ENCODE measurements at regions not wholly inside any gene's neighbourhood (a gene's known extent, or its start where the extent isn't known, plus 50 kb on each side); places are given as distances from the start of the nearest gene placed in this dataset.
A peak's percentile ranks its signal among the peaks of the same experiment; 100 is the strongest.

- DNase-seq = peak; percentile 59
These were observed 164.8 kb downstream of the HAPSTR1 start for GRCh38 chr16:9256196-9256595.

GRCh38 chr16:9257843-9258242 lies 166.4 kb downstream of the HAPSTR1 start:
- DNase-seq = no peak

- peak; percentile 38 for DNase-seq
These were observed 167.1 kb downstream of the HAPSTR1 start for GRCh38 chr16:9258423-9259051.

GRCh38 chr16:9259914-9260608 lies 168.6 kb downstream of the HAPSTR1 start:
- no peak for DNase-seq

- DNase-seq = no peak
These were observed 169.2 kb downstream of the HAPSTR1 start for GRCh38 chr16:9260666-9261065.

- no peak for DNase-seq
These were observed 169.9 kb downstream of the HAPSTR1 start for GRCh38 chr16:9261376-9261775.

- DNase-seq = no peak
These were observed 171.7 kb downstream of the HAPSTR1 start for GRCh38 chr16:9262941-9263715.

GRCh38 chr16:9264067-9264466 lies 172.6 kb downstream of the HAPSTR1 start:
- DNase-seq = no peak

GRCh38 chr16:9268446-9268845 lies 177.0 kb downstream of the HAPSTR1 start:
- DNase-seq = no peak

GRCh38 chr16:9270424-9270823 lies 179.0 kb downstream of the HAPSTR1 start:
- DNase-seq = no peak

- DNase-seq = no peak
These were observed 179.5 kb downstream of the HAPSTR1 start for GRCh38 chr16:9270941-9271340.

- no peak for DNase-seq
These were observed 180.4 kb downstream of the HAPSTR1 start for GRCh38 chr16:9271841-9272240.

GRCh38 chr16:9275377-9275776 lies 183.9 kb downstream of the HAPSTR1 start:
- no peak for DNase-seq

GRCh38 chr16:9275816-9276354 lies 184.4 kb downstream of the HAPSTR1 start:
- no peak for DNase-seq

GRCh38 chr16:9279291-9280068 lies 188.0 kb downstream of the HAPSTR1 start:
- no peak for DNase-seq

- no peak for DNase-seq
These were observed 188.6 kb downstream of the HAPSTR1 start for GRCh38 chr16:9280069-9280466.

GRCh38 chr16:9286930-9287329 lies 195.5 kb downstream of the HAPSTR1 start:
- DNase-seq = no peak

- no peak for DNase-seq
These were observed 204.8 kb downstream of the HAPSTR1 start for GRCh38 chr16:9296271-9296590.

- DNase-seq = no peak
These were observed 206.1 kb downstream of the HAPSTR1 start for GRCh38 chr16:9297437-9298113.

- no peak for DNase-seq
These were observed 208.8 kb downstream of the HAPSTR1 start for GRCh38 chr16:9300252-9300651.

GRCh38 chr16:9302072-9302471 lies 210.6 kb downstream of the HAPSTR1 start:
- no peak for DNase-seq

- DNase-seq = no peak
These were observed 215.3 kb downstream of the HAPSTR1 start for GRCh38 chr16:9306753-9307152.
